Fibroblast of mammary gland (primary cell): ENCODE measurements at regions not wholly inside any gene's neighbourhood (a gene's known extent, or its start where the extent isn't known, plus 50 kb on each side); places are given as distances from the start of the nearest gene placed in this dataset.

Experiments used
- DNase-seq: peaks from one replicate; pipeline ENCODE4 v3.0.0-alpha.2; 2010; ENCODE audit warnings: low read depth
- H3K4me3 ChIP-seq: 2 replicates; pipeline ENCODE4 v1.5.1; 2011; ENCODE audit warnings: low read depth, mild to moderate bottlenecking, low read length, moderate library complexity; ENCODE audit not compliant: control insufficient read depth
- TF ChIP-seq, protein P1 (sequence below): conservative IDR thresholded peaks from 2 replicates; pipeline ENCODE4 v1.5.1; 2011; ENCODE audit warnings: low read depth, low read length, inconsistent platforms; ENCODE audit not compliant: control insufficient read depth, insufficient read depth

DNA sequence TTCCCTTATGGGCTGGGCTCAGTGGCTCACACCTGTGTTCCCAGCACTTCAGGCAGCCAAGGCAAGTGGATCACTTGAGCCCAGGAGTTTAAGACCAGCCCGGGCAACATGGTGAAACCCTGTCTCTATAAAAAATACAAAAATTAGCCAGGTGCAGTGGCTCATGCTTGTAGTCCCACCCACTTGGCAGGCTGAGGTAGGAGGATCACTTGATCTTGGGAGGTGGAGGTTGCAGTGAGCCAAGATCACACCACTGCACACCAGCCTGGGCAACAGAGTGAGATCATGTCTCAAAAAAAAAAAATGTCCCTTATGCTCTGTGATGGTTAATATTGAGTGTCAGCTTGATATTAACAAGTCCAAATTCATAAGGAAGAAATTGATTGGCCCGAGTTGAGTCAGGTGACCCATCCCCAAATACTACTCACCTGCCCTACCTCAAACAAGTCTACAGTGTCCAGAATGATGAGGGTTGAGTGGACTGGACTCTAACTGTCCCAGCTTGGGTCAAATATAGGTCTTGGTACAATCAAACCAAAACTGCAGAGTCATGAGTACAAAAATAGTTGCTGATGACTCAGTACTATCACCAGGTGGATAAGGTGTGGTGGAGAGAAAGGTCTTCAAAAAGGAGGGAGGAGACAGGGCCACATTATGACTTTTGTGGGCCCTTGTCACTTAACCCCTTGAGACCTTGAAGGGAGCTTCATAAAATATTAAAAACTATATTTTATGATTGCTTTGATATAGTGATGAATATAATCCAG, 161.0 kb downstream of the ZNF326 start:
- no peak for DNase-seq
- TF ChIP-seq, protein P1, sequence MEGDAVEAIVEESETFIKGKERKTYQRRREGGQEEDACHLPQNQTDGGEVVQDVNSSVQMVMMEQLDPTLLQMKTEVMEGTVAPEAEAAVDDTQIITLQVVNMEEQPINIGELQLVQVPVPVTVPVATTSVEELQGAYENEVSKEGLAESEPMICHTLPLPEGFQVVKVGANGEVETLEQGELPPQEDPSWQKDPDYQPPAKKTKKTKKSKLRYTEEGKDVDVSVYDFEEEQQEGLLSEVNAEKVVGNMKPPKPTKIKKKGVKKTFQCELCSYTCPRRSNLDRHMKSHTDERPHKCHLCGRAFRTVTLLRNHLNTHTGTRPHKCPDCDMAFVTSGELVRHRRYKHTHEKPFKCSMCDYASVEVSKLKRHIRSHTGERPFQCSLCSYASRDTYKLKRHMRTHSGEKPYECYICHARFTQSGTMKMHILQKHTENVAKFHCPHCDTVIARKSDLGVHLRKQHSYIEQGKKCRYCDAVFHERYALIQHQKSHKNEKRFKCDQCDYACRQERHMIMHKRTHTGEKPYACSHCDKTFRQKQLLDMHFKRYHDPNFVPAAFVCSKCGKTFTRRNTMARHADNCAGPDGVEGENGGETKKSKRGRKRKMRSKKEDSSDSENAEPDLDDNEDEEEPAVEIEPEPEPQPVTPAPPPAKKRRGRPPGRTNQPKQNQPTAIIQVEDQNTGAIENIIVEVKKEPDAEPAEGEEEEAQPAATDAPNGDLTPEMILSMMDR, result no peak
- H3K4me3 ChIP-seq, result no peak overlapping the region

DNA sequence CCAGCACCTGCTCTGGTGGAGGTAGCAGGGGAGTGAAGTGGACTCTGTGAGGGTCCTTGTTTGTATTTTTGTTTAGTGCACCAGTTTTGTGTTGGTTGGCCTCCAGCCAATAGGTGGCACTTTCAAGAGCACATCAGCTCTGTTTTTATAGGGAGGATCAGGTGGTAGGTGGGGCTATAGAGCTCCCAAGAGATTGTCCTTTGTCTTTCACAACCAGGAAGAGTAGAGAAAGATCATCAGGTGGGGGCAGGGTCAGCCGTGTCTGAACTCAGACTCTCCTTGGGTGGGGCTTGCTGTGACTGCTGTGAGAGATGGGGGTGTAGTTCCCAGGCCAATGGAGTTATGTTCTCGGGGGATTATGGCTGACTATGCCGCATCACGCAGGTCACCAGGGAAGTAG, 159.8 kb downstream of the ZNF326 start:
- TF ChIP-seq, protein P1, result no peak
- DNase-seq, result no peak
- no peak overlapping the region for H3K4me3 ChIP-seq

DNA sequence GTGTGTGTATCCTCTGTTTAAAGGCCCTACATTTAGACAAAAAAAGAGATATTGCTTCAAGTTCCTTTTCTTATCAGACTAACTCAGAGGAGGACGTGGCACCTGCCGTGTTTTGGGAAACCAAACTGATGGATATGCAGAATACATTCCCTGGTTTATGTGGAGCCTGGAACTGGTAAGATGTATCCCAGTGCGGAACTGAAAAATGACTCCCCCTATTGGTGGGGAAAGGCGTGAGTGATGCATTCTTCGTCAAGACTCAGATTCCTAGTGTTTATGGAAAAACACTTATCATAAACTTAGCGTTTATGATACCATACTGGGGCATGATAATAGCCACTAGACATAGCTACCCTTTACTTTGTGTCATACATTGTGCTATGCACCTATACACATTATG, 154.2 kb downstream of the ZNF326 start:
- H3K4me3 ChIP-seq, result no peak overlapping the region
- DNase-seq, result no peak
- TF ChIP-seq, protein P1, result no peak

DNA sequence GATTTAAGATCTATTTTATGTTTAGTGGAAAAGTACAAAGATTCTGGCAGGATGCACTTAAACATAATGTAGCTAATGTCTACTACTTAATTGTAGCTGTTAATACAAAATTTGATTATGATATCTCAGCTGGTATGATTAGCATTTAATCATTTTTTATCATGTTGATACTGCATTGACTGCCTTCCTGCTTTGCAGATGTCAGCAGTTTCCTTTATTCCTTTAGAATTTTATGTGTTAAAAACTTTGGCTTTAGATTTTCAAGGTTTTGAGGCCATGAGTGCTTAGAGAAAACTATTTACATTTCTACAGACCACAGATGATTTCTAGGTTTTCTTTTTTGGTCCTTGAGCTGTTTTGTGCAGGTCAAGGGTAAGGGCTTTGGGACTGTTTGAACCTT, 152.2 kb downstream of the ZNF326 start:
- no peak for DNase-seq
- no peak overlapping the region for H3K4me3 ChIP-seq
- TF ChIP-seq, protein P1, result no peak

DNA sequence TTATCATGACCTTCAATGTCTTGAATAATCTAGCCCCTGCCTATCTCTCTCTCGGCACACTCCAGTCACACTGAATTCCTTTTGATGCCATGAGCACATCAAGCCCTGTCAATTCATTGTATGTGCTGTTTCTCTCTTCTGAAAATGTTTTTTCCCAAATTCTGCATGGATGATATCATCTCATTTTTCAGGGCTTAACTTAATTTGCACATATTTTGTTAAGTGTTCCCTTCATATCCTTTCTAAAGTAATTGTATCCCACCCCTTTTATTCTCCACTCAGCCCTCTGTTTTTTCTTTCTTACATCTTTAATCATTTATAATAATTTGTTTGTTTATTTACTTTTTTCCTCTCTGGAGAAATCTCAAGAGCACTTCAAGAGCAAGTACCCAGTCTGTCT, 149.9 kb downstream of the ZNF326 start:
- no peak overlapping the region for H3K4me3 ChIP-seq
- TF ChIP-seq, protein P1, result no peak
- no peak for DNase-seq

DNA sequence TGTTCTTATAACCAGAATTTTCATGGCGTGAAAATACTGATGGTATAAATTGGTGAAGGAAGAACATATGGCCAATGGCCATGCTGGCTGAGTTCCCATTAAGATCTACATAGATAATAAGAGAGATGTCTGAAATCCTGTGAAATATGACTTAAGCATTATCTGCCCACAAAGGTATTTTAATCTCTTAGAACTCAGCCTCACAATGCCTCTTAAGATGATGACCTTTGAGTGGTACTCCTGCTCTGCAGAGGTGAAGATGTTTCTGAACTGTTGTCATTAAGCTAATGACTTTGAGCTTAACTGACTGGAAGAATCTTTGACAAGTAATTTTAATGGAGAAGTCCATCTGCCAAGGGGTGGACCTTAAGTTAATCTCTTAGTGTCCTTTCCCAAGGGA, 148.7 kb downstream of the ZNF326 start:
- TF ChIP-seq, protein P1, result no peak
- no peak for DNase-seq
- H3K4me3 ChIP-seq, result no peak overlapping the region
